NCI-H69 (cell line): ENCODE measurements at regions not wholly inside any gene's neighbourhood (a gene's known extent, or its start where the extent isn't known, plus 50 kb on each side); places are given as distances from the start of the nearest gene placed in this dataset.

Experiments used
- DNase-seq: peaks from one replicate; lab custom pipeline; 2025; lab: John Stamatoyannopoulos, UW

DNA sequence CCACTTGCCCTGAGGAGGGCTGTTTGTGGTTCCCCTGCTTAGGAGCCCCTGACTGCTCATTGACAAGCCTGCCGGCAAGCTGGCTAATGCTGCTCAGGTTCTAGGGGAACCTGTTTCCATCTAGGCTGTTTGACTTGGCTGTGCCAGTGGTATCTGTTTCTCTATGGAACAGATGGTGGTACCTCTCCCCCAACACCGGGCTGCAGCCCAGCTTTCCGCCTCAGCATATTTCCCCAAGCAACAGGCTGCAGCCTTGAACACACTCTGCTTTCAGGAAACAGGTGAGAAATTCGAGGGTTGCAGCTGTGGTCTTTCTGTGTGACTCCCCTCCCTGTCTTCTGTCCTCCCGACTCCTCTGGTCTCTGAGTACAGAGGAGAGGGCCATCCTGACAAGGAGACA is 132.3 kb downstream of the TMEM132E start:
- peak; percentile 90 for DNase-seq

GRCh38 chr17:34710226-34710625 is 130.8 kb downstream of the TMEM132E start:
- DNase-seq = no peak

DNA sequence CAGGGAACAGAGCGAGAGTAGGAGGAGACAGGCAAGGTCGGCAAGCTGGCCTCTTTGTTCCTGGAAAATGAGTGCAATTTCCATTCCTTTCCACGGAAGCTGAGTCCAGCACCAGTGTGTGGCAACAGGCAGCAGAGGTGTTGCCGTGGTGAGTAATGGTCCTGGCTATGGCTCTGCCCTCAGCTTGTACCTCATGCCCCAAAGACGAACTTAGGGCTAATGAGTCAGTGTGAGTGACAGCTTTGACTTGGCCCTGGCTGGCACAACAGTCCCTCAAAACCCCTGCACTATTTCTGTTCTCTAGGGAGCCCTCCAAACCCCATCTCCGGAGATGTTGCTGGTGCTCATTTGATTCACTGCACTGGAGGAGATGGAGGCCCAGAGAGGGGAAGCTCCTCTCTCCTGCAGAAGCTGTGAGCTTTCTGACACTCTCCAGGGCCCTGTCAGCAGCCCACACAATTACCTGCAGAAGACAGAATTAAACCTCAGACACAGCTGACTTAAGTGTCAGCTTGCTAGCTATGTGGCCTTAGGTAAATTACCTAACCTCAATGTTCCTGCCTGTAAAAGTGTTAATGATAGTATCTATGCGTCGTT is 129.9 kb downstream of the TMEM132E start:
- peak; percentile 66 for DNase-seq

GRCh38 chr17:34706029-34706428 is 126.6 kb downstream of the TMEM132E start:
- DNase-seq = no peak

DNA sequence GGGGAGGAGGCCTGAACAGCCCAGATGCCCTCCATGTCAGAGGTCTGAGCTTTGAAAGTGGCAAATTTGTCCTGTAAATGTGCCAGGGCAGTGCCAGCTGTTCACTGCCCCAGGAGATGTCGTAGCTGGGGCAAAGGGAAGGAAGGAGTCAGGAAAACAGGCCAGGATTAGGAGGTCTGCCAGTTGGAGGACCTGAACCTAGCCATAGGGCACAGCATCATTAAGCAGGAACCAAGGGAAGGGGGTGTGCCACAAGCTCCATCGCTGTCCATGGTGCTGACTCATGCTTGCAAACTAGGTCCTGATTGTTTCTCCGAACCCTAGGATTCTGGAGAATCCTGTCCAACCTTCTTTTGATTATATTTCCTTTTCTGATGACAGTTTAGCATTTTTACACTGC is 124.2 kb downstream of the TMEM132E start:
- DNase-seq = peak; percentile 82

GRCh38 chr17:34699181-34699580 is 119.8 kb downstream of the TMEM132E start:
- no peak for DNase-seq

GRCh38 chr17:34692920-34693319 is 113.5 kb downstream of the TMEM132E start:
- peak; percentile 20 for DNase-seq
